Neural cell (in vitro differentiated cells): ENCODE measurements at regions not wholly inside any gene's neighbourhood (a gene's known extent, or its start where the extent isn't known, plus 50 kb on each side); places are given as distances from the start of the nearest gene placed in this dataset.

Experiments
- CTCF ChIP-seq: fragments of 450-650 bp; IDR thresholded peaks from 2 replicates; pipeline ENCODE4 v1.5.1; 2014; ENCODE audit warnings: antibody characterized with exemption, mild to moderate bottlenecking, moderate library complexity; ENCODE audit not compliant: poor library complexity, severe bottlenecking
- SMC3 ChIP-seq: fragments of 450-650 bp; conservative IDR thresholded peaks from 2 replicates; pipeline ENCODE4 v1.6.1; 2014; ENCODE audit warnings: antibody characterized with exemption, mild to moderate bottlenecking, moderate library complexity; ENCODE audit not compliant: poor library complexity
- TAF1 ChIP-seq: IDR thresholded peaks from 2 replicates; pipeline ENCODE4 v1.6.1; 2012; ENCODE audit warnings: low read depth

- TF ChIP-seq CTCF: no peak
- TF ChIP-seq TAF1: no peak
- TF ChIP-seq SMC3: no peak
Observed at GRCh38 chr6:169865346-169866139, 114.1 kb downstream of the ERMARD start.
